ENCODE measurements at regions not wholly inside any gene's neighbourhood (a gene's known extent, or its start where the extent isn't known, plus 50 kb on each side); places are given as distances from the start of the nearest gene placed in this dataset.

DNA sequence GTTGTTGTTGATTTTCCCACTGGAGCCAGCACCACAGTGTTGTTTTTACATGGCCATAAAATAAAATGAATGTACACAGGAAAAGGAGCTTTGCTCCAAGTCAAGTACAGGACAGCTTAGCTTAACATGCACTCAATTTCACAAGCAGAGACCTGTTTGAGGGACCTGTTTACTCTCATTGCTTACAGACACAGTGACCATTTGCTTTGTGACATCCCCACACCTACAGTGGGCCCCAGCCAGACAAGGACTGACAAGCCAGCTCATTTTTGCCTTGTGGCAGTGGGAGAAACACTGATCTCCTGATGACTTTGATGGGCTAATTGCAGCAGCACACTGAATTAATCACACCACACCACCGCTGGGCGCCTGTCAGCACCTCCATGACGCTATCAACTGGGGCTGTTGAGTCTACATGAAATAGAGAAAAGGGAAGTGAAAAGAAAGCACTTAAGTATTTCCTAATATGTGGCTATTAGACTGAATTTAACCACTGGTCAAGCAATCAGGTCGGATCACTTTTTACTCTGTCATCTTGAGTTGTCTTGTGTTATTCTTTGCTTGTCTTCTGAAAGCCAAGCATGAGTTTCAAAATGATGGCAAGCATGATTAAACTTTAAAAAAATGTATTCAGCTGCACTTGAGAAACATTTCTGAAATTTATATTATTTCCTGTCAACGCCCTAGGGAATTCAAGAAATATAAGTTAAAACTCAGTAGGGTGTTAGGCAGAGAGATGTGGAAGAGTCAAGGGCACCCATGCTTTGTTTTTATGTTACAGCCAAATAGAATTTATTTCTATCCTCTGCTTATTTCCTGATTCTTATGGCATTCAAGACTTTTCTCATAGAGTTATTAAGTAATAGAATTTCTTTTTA is 557.7 kb downstream of the RAB28 start (continued):
- TF ChIP-seq, protein P1, sequence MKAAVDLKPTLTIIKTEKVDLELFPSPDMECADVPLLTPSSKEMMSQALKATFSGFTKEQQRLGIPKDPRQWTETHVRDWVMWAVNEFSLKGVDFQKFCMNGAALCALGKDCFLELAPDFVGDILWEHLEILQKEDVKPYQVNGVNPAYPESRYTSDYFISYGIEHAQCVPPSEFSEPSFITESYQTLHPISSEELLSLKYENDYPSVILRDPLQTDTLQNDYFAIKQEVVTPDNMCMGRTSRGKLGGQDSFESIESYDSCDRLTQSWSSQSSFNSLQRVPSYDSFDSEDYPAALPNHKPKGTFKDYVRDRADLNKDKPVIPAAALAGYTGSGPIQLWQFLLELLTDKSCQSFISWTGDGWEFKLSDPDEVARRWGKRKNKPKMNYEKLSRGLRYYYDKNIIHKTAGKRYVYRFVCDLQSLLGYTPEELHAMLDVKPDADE (CRISPR knock-in tag; IDR thresholded peaks at IDR 0.05), result no peak
- TF ChIP-seq, protein P2, sequence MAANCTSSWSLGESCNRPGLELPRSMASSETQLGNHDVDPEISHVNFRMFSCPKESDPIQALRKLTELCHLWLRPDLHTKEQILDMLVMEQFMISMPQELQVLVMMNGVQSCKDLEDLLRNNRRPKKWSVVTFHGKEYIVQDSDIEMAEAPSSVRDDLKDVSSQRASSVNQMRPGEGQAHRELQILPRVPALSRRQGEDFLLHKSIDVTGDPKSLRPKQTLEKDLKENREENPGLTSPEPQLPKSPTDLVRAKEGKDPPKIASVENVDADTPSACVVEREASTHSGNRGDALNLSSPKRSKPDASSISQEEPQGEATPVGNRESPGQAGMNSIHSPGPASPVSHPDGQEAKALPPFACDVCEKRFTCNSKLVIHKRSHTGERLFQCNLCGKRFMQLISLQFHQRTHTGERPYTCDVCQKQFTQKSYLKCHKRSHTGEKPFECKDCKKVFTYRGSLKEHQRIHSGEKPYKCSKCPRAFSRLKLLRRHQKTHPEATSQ (CRISPR knock-in tag; IDR thresholded peaks at IDR 0.05; ENCODE audit: borderline replicate concordance), result 0 out of 2 replicates have a peak, but pooled peaks have one; percentile 69
- 0 out of 2 replicates have a peak, but pooled peaks have one; percentile 10 for TF ChIP-seq SMAD3 (CRISPR knock-in tag; IDR thresholded peaks at IDR 0.05)

DNA sequence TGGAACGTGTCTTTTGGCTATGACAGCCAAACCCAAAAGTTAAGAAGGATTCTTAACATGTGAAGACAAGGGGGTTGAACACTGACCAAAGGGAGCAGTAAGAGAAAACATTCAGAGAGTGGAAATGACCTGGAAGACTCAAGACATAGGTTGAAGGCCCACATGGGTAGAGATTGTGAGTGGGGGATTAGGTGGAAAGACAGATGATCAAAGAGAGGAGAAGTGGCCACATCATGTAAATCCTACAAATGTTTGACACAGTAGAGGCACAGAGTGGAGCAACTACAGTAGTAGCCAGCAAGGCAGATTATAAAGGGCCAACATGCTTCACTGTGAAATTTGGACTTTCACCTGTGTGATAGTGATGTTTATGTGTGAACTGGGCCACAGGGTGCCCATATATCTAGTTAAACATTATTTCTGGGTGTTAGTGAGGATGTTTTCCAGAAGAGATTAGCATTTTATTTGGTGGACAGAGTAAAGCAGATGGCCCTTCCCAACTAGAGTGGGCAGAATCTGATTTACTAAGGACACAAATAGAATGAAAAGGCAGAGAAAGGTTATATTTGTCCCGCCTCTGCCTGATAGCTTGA is 559.3 kb downstream of the RAB28 start:
- H3K4me1 ChIP-seq (ENCODE audit: insufficient read depth, low read length), result peaks cover 47% of the 10 kb centered on the region
- ChIA-PET CTCF (ENCODE audit: low intra/inter-chr PET ratio, low total read pairs) (no interaction called here), POLR2A (interaction anchor here (1.3 to 3.0 kb wide), 10 partner anchors 9 to 71 kb away, joined by 3 to 20 read pairs (median 7); no protein-coding TSS in a partner anchor)
- H2AFZ ChIP-seq (ENCODE audit: low read length), result no peak overlapping the region
- no peaks in the 10 kb centered on the region for H3K36me3 ChIP-seq (replicated peaks in 1 of 2; ENCODE audit: control insufficient read depth in 1 of 2, insufficient read depth in 2 of 2, low read length in 2 of 2)
- H3K79me2 ChIP-seq (ENCODE audit: insufficient read depth, low read length), result no peaks in the 10 kb centered on the region
- peak overlapping the region; percentile 68 for H3K4me2 ChIP-seq (ENCODE audit: low read depth, low read length)
- H3K4me3 ChIP-seq (replicated peaks in 1 of 3; ENCODE audit: insufficient read depth in 1 of 3, low read depth in 2 of 3, low read length in 3 of 3), result no peak overlapping the region; a peak in 1 of 6 replicates
- 69% methylated on average over 2 of the region's 2 CpGs for WGBS (ENCODE audit: low lambda C conversion rate)
- no peak for FAIRE-seq
- ATAC-seq, result peak; percentile 93
- no peaks in the 10 kb centered on the region for H4K20me1 ChIP-seq (ENCODE audit: insufficient read depth, low read length)
- peak overlapping the region; percentile 21; the same call in 1 of the 2 replicates for H3K9ac ChIP-seq (ENCODE audit: insufficient read depth, low read depth, low read length)
- DNase-seq (ENCODE audit: low spot score), result peak; percentile 71
- BruUV-seq (replicated peaks), result no TSS peak
- H3K27ac ChIP-seq (ENCODE audit: extremely low read length, insufficient read depth, low read length), result peak overlapping the region; percentile 76
- intact Hi-C loops (cut with micrococcal nuclease; ENCODE audit: unreplicated experiment) (loop anchor here (1.0 kb wide), 1 partner anchor 8 kb away; no protein-coding TSS in a partner anchor), in situ Hi-C loops (cut with HindIII; ENCODE audit: extremely low pct_ligation_motif_present, low pct_unique_long_range_greater_than_20kb) (no loop called here)
- no peaks in the 10 kb centered on the region for H3K27me3 ChIP-seq (ENCODE audit: control insufficient read depth in 1 of 2, insufficient read depth in 2 of 2, low read length in 2 of 2)
- peaks cover 5% of the 10 kb centered on the region; the same call in 1 of the 2 replicates for H3K9me3 ChIP-seq (ENCODE audit: low read length)
- TF ChIP-seq SMARCC2 (IDR thresholded peaks at IDR 0.05), result no peak
- peak; percentile 79; the same call in 1 of the 2 replicates for TF ChIP-seq SALL1 (CRISPR knock-in tag; IDR thresholded peaks at IDR 0.05)
- no peak for TF ChIP-seq ZNF17 (CRISPR knock-in tag; IDR thresholded peaks at IDR 0.05)
- peak; percentile 79; the same call in 1 of the 2 replicates for TF ChIP-seq FOXO1 (CRISPR knock-in tag; IDR thresholded peaks at IDR 0.05)
- 0 out of 2 replicates have a peak, but pooled peaks have one; percentile 12 for TF ChIP-seq FOSL2 (CRISPR knock-in tag; IDR thresholded peaks at IDR 0.05)
- TF ChIP-seq, protein P3, sequence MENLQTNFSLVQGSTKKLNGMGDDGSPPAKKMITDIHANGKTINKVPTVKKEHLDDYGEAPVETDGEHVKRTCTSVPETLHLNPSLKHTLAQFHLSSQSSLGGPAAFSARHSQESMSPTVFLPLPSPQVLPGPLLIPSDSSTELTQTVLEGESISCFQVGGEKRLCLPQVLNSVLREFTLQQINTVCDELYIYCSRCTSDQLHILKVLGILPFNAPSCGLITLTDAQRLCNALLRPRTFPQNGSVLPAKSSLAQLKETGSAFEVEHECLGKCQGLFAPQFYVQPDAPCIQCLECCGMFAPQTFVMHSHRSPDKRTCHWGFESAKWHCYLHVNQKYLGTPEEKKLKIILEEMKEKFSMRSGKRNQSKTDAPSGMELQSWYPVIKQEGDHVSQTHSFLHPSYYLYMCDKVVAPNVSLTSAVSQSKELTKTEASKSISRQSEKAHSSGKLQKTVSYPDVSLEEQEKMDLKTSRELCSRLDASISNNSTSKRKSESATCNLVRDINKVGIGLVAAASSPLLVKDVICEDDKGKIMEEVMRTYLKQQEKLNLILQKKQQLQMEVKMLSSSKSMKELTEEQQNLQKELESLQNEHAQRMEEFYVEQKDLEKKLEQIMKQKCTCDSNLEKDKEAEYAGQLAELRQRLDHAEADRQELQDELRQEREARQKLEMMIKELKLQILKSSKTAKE (CRISPR knock-in tag; IDR thresholded peaks at IDR 0.05; ENCODE audit: borderline replicate concordance), result 0 out of 2 replicates have a peak, but pooled peaks have one; percentile 18
- peak; percentile 66; the same call in 1 of the 2 replicates for TF ChIP-seq CHD4 (IDR thresholded peaks at IDR 0.05; ENCODE audit: borderline replicate concordance, low read length)
- TF ChIP-seq, protein P4, sequence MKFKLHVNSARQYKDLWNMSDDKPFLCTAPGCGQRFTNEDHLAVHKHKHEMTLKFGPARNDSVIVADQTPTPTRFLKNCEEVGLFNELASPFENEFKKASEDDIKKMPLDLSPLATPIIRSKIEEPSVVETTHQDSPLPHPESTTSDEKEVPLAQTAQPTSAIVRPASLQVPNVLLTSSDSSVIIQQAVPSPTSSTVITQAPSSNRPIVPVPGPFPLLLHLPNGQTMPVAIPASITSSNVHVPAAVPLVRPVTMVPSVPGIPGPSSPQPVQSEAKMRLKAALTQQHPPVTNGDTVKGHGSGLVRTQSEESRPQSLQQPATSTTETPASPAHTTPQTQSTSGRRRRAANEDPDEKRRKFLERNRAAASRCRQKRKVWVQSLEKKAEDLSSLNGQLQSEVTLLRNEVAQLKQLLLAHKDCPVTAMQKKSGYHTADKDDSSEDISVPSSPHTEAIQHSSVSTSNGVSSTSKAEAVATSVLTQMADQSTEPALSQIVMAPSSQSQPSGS (CRISPR knock-in tag; IDR thresholded peaks at IDR 0.05), result 0 out of 2 replicates have a peak, but pooled peaks have one; percentile 50
- peak; percentile 54; the same call in 1 of the 2 replicates for TF ChIP-seq MIER3 (CRISPR knock-in tag; IDR thresholded peaks at IDR 0.05; ENCODE audit: borderline replicate concordance)

All from HepG2 (cell line).